Kidney epithelial cell (primary cell): ENCODE measurements at regions not wholly inside any gene's neighbourhood (a gene's known extent, or its start where the extent isn't known, plus 50 kb on each side); places are given as distances from the start of the nearest gene placed in this dataset.
A peak's percentile ranks its signal among the peaks of the same experiment; 100 is the strongest.
"Not testable (repeated sequence)": the region's sequence is repeated elsewhere in the genome, so short reads cannot be mapped to it uniquely, and the experiment has no call there.

Experiments
- DNase-seq: peaks from one replicate; pipeline ENCODE4 v3.0.0-alpha.2; 2010; ENCODE audit warnings: low read depth
- H3K27me3 ChIP-seq: 2 replicates; pipeline ENCODE4 v1.6.0; 2011; ENCODE audit warnings: low read length; ENCODE audit not compliant: control insufficient read depth, insufficient read depth
- H3K36me3 ChIP-seq: 2 replicates; pipeline ENCODE4 v1.5.1; 2011; ENCODE audit warnings: low read length; ENCODE audit not compliant: control insufficient read depth, insufficient read depth
- H3K4me3 ChIP-seq: 2 replicates; pipeline ENCODE4 v1.5.1; 2011; ENCODE audit warnings: low read depth, mild to moderate bottlenecking, control low read depth, low read length
- CTCF ChIP-seq: IDR thresholded peaks from 2 replicates; pipeline ENCODE4 v1.5.1; 2011; ENCODE audit warnings: mild to moderate bottlenecking, moderate library complexity, low read length, control low read depth, inconsistent platforms; ENCODE audit not compliant: insufficient read depth, poor library complexity, severe bottlenecking

GRCh38 chr13:21297914-21298831, 121.7 kb downstream of the MRPL57 start:
- no peaks in the 10 kb centered on the region for H3K36me3 ChIP-seq
- DNase-seq, result peak; percentile 73
- H3K4me3 ChIP-seq, result peak overlapping the region; percentile 93
- TF ChIP-seq CTCF, result peak; percentile 88
- H3K27me3 ChIP-seq, result no peaks in the 10 kb centered on the region

- no peak for DNase-seq
- Histone ChIP-seq H3K36me3 (no peaks in the 10 kb centered on the region), H3K4me3 (no peak overlapping the region), H3K27me3 (no peaks in the 10 kb centered on the region)
- no peak for TF ChIP-seq CTCF
These were observed 127.8 kb downstream of the MRPL57 start for GRCh38 chr13:21304256-21304655.

GRCh38 chr13:21306300-21307073, 130.0 kb downstream of the MRPL57 start:
- not testable (repeated sequence) for DNase-seq, H3K36me3 ChIP-seq, H3K4me3 ChIP-seq, H3K27me3 ChIP-seq

GRCh38 chr13:21307158-21307557, 130.7 kb downstream of the MRPL57 start:
- H3K27me3 ChIP-seq, H3K4me3 ChIP-seq, DNase-seq, H3K36me3 ChIP-seq: not testable (repeated sequence)

GRCh38 chr13:21308906-21309305, 132.4 kb downstream of the MRPL57 start:
- no peaks in the 10 kb centered on the region for H3K36me3 ChIP-seq
- no peak for TF ChIP-seq CTCF
- H3K27me3 ChIP-seq, result no peaks in the 10 kb centered on the region
- DNase-seq, result no peak
- no peak overlapping the region for H3K4me3 ChIP-seq

- no peak for TF ChIP-seq CTCF
- no peak overlapping the region for H3K4me3 ChIP-seq
- H3K36me3 ChIP-seq, result no peaks in the 10 kb centered on the region
- H3K27me3 ChIP-seq, result no peaks in the 10 kb centered on the region
- no peak for DNase-seq
These were observed 133.2 kb downstream of the MRPL57 start for GRCh38 chr13:21309542-21310172.
